ENCODE measurements at regions not wholly inside any gene's neighbourhood (a gene's known extent, or its start where the extent isn't known, plus 50 kb on each side); places are given as distances from the start of the nearest gene placed in this dataset.

DNA sequence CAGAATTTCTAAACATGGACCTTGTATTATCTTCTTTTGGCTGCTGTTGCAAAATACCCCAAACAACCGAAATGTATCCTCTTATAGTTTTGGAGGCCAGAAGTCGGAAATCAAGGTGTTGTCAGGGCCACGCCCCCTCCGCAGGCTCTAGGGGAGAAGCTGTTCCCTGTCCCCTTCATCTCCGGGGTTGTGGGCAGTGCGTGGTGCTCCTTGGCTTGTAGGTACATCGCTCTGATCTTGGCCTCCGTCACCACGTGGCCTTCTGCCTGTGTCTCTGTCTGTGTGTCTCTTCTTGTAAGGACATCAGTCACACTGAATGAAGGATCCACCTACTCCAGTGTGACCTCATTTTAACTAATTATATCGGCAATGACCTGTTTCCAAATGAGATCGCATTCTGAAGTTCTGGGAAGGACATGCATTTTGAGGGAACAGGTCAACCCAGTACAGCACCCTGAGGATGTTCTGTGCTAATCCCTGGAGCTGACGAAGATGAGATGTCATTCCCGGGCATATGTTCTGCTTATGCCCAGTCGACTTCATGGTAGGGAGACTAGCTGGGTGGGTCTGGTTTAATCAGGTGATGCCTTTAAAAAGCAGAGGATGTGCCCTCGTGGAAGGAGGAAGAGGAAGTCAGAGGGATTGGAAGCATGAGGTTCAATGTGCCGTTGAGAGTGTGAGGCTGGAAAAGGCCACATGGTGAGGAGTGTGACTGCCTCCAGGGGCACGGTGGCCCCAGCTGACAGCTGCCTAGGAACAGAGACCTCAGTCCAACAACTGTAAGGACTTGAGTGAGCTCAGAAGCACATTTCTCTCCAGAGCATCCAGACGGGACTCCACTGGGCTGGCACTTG is 531.1 kb downstream of the TBC1D22A start:
- no peaks in the 10 kb centered on the region for H3K4me1 ChIP-seq (ENCODE audit: control insufficient read depth in 1 of 2, insufficient read depth in 2 of 2, low read length in 2 of 2)
- no peaks in the 10 kb centered on the region for H3K36me3 ChIP-seq (ENCODE audit: control insufficient read depth in 1 of 2, insufficient read depth in 2 of 2, low read length in 2 of 2)
- H3K27me3 ChIP-seq (ENCODE audit: control insufficient read depth in 1 of 2, insufficient read depth in 2 of 2, low read length in 2 of 2), result no peaks in the 10 kb centered on the region
- H3K9ac ChIP-seq (ENCODE audit: low read depth in 1 of 2, low read length in 2 of 2), result no peak overlapping the region
- no peak overlapping the region for H3K27ac ChIP-seq (ENCODE audit: low read depth, low read length)
- H3K9me3 ChIP-seq (ENCODE audit: control insufficient read depth in 1 of 2, low read length in 2 of 2), result no peaks in the 10 kb centered on the region
- no peak overlapping the region for H3K4me3 ChIP-seq (ENCODE audit: low read depth in 1 of 2, low read length in 2 of 2)

DNA sequence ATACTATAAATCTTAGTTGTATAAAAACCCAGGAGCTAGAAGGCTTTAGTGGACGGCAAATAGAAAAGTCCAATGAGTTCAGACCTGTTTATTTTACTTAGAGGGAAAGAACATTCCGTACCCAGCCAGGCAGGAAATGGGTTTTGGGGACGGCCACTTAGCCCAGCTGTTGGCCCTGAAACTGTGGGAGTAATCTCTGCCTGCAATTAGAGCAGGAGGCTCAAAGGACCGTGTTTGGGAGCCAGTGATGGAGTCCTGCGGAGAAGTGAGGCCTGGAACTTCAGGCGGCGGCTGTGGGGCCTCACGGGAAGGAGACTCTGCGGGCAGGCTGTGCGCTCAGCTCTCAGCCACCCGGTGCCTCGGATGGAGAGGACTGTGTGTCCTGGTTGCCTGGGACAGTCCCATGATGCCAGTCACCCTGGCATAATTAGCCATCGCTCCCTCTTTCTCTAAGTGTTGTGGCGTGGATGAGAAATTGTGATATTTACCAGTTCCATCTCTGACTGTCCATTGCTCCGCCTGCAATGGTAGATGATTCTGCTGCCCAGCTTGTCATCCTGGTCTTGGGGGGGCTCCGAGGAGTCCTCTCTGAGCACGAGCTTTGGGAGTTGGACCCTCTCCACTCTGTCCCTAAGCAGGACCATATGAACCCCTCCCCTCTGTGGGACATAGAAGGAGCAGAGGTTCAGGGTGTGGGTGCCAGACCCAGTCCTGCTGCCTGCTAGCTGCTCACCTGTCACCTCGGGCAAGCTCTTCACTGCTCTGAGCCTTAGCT is 530.3 kb downstream of the TBC1D22A start:
- H3K9ac ChIP-seq (ENCODE audit: low read depth in 1 of 2, low read length in 2 of 2), result no peak overlapping the region
- H3K9me3 ChIP-seq (ENCODE audit: control insufficient read depth in 1 of 2, low read length in 2 of 2), result no peaks in the 10 kb centered on the region
- H3K27ac ChIP-seq (ENCODE audit: low read depth, low read length), result no peak overlapping the region
- no peaks in the 10 kb centered on the region for H3K36me3 ChIP-seq (ENCODE audit: control insufficient read depth in 1 of 2, insufficient read depth in 2 of 2, low read length in 2 of 2)
- H3K27me3 ChIP-seq (ENCODE audit: control insufficient read depth in 1 of 2, insufficient read depth in 2 of 2, low read length in 2 of 2), result no peaks in the 10 kb centered on the region
- H3K4me1 ChIP-seq (ENCODE audit: control insufficient read depth in 1 of 2, insufficient read depth in 2 of 2, low read length in 2 of 2), result no peaks in the 10 kb centered on the region
- H3K4me3 ChIP-seq (ENCODE audit: low read depth in 1 of 2, low read length in 2 of 2), result no peak overlapping the region

DNA sequence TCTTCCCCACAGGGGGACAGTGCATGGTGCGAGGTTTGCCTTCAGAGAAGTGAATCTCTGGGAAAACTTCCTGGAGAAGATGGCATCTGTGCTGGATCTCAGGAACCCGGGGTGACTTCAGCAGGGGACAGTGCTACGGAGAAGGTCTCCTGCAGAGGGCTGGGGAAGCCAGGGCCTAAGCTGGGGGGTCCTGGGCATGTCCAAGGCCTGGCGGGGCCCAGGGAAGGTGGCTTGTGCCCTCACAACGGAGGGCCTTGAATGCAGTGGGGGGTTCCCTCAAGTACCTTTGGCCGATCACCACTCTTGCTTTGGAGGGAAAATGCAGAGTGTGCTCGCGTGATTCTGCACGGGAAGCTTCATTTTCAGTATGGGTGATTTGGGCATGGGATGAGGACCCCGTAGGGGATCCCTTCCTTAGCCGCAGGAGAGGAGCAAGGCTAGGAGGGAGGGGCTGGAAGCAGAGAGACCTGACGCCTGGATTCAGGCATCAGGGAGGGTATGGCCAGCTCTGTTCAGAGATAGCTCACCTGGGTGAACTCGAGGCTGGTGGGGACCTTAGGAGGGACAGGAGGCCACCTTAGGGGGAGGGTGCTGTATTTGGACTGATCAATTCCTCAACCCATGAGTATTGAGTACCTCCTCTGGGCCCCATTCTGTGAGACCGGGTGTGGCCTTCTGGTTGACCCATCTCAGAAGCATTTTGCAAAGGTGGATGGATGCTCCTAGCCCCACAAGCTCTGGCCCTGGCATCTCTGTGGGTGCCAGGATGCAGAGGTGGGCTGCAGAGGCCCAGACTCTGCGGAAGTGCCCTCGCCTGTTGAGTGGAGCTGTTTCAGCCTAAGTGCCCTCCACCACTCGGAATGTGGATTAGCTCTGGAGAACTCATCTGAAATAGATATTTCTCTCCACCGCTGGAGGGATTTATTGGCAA is 529.4 kb downstream of the TBC1D22A start:
- Histone ChIP-seq H3K9me3 (ENCODE audit: control insufficient read depth in 1 of 2, low read length in 2 of 2) (no peaks in the 10 kb centered on the region), H3K27ac (ENCODE audit: low read depth, low read length) (no peak overlapping the region)

DNA sequence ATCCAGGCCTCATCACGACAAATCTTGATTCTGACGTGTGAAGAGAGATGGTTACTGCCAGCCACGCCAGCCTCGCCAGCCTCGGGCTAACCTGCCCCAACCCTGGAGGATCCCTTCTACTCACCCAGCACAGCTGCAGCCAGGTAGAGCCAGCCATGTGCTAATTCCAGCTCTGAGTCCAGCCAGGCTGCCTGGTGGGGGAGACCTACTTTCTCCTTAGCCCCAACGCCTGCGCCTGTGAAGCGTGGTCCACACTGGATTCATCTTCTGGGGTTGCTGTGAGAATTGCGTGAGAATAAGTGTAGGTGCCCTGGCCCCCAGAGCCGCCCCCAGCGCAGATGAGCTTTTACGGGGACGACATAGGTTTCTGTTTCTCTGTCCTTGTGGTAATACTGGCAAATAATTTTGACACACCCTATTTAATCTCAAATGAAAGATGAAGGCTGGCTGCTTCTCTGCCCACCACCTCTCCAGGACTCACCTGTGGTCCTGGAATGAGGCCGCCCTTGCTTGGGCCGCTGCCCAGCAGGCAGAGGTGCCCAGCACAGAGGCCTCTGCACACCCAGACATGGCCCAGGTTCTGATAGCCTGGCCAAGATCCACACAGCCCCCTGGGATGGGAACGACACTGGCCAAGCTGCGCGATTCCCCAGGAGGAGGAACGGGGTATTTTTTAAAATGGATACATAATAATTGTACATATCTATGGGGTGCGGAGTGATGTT is 528.4 kb downstream of the TBC1D22A start:
- Histone ChIP-seq H3K36me3 (ENCODE audit: control insufficient read depth in 1 of 2, insufficient read depth in 2 of 2, low read length in 2 of 2) (no peaks in the 10 kb centered on the region), H3K9ac (ENCODE audit: low read depth in 1 of 2, low read length in 2 of 2) (no peak overlapping the region), H3K27ac (ENCODE audit: low read depth, low read length) (no peak overlapping the region), H3K27me3 (ENCODE audit: control insufficient read depth in 1 of 2, insufficient read depth in 2 of 2, low read length in 2 of 2) (no peaks in the 10 kb centered on the region), H3K9me3 (ENCODE audit: control insufficient read depth in 1 of 2, low read length in 2 of 2) (no peaks in the 10 kb centered on the region), H3K4me3 (ENCODE audit: low read depth in 1 of 2, low read length in 2 of 2) (no peak overlapping the region), H3K4me1 (ENCODE audit: control insufficient read depth in 1 of 2, insufficient read depth in 2 of 2, low read length in 2 of 2) (no peaks in the 10 kb centered on the region)

More for the DNA sequence above, 529.4 kb downstream of the TBC1D22A start:
- Histone ChIP-seq H3K4me3 (ENCODE audit: low read depth in 1 of 2, low read length in 2 of 2) (no peak overlapping the region), H3K27me3 (ENCODE audit: control insufficient read depth in 1 of 2, insufficient read depth in 2 of 2, low read length in 2 of 2) (no peaks in the 10 kb centered on the region), H3K36me3 (ENCODE audit: control insufficient read depth in 1 of 2, insufficient read depth in 2 of 2, low read length in 2 of 2) (no peaks in the 10 kb centered on the region), H3K9ac (ENCODE audit: low read depth in 1 of 2, low read length in 2 of 2) (no peak overlapping the region), H3K4me1 (ENCODE audit: control insufficient read depth in 1 of 2, insufficient read depth in 2 of 2, low read length in 2 of 2) (no peaks in the 10 kb centered on the region)

DNA sequence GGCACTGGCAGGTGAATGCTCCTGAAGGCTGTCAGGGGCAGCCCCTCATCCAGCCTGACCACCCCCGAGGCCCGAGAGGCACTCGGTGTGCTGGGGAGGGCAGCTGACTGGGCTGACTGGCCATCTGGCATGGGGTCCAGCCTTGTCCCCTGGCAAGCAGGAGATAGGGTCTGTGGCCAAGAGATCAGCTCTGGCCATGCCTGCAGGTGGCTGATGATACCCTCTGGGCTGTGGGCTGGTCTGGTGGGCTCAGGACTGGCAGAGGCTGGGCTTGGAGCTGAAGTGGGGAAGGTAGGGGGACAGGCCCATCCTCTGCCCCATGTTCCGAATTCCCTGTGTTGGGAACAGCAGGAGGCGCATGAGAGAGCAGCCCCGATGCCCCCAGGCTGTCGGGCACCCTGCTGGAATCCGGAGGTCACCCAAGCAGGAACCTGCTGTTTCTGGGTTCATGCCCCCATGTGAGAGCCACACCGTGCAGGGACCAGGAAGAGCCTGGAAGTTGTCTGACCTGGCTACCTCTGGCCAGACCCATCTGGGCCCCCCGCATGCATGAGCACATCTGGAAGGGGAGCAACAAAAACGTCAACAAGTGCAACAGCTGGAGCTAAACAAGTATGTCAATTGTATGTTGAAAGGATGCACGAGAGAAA is 527.0 kb downstream of the TBC1D22A start:
- H3K27ac ChIP-seq (ENCODE audit: low read depth, low read length), result no peak overlapping the region
- H3K9ac ChIP-seq (ENCODE audit: low read depth in 1 of 2, low read length in 2 of 2), result no peak overlapping the region
- H3K4me3 ChIP-seq (ENCODE audit: low read depth in 1 of 2, low read length in 2 of 2), result no peak overlapping the region
- H3K9me3 ChIP-seq (ENCODE audit: control insufficient read depth in 1 of 2, low read length in 2 of 2), result no peaks in the 10 kb centered on the region
- no peaks in the 10 kb centered on the region for H3K4me1 ChIP-seq (ENCODE audit: control insufficient read depth in 1 of 2, insufficient read depth in 2 of 2, low read length in 2 of 2)
- H3K36me3 ChIP-seq (ENCODE audit: control insufficient read depth in 1 of 2, insufficient read depth in 2 of 2, low read length in 2 of 2), result no peaks in the 10 kb centered on the region
- no peaks in the 10 kb centered on the region for H3K27me3 ChIP-seq (ENCODE audit: control insufficient read depth in 1 of 2, insufficient read depth in 2 of 2, low read length in 2 of 2)

DNA sequence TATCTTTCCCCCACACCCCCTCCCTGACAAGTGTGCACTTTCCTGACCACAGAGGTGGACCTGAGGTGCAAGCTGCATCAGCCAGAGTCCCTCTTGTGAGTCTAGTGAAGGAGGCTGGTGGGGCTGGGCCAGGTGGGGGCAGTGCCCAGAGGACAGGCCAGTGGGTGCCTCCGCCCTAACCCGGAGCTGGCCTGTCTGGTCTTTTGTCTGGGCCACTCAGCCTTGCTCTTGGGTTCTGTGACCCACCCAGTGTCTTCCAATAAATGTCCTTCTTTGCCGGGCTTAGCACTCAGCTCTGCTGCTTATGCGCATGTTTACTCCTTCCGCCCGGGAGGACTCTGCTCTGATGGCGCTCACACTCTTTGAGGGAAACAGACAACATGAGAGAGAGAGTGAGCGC is 526.2 kb downstream of the TBC1D22A start:
- Histone ChIP-seq H3K4me1 (ENCODE audit: control insufficient read depth in 1 of 2, insufficient read depth in 2 of 2, low read length in 2 of 2) (no peaks in the 10 kb centered on the region), H3K27me3 (ENCODE audit: control insufficient read depth in 1 of 2, insufficient read depth in 2 of 2, low read length in 2 of 2) (no peaks in the 10 kb centered on the region), H3K4me3 (ENCODE audit: low read depth in 1 of 2, low read length in 2 of 2) (no peak overlapping the region), H3K36me3 (ENCODE audit: control insufficient read depth in 1 of 2, insufficient read depth in 2 of 2, low read length in 2 of 2) (no peaks in the 10 kb centered on the region), H3K27ac (ENCODE audit: low read depth, low read length) (no peak overlapping the region), H3K9me3 (ENCODE audit: control insufficient read depth in 1 of 2, low read length in 2 of 2) (no peaks in the 10 kb centered on the region), H3K9ac (ENCODE audit: low read depth in 1 of 2, low read length in 2 of 2) (no peak overlapping the region)

DNA sequence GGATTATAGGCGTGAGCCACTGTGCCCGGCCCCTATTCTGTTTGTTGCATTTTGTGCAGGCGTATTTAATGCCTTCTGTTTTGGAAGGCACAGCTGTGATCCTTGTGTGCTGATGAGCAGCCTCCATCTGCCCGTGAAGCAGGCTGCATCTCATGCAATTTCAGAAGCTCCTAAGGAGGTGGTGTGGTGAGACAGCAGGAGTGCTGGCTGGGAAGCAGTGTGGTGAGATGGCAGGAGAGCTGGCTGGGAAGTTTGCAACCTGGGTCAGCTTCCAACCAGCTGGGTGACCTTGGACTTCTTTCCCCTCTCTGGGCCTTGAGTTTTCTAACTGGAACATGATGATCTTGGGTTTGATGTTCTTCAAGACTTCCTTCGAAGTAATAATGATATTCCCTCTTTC is 525.1 kb downstream of the TBC1D22A start:
- Histone ChIP-seq H3K9ac (ENCODE audit: low read depth in 1 of 2, low read length in 2 of 2) (no peak overlapping the region), H3K4me1 (ENCODE audit: control insufficient read depth in 1 of 2, insufficient read depth in 2 of 2, low read length in 2 of 2) (no peaks in the 10 kb centered on the region), H3K9me3 (ENCODE audit: control insufficient read depth in 1 of 2, low read length in 2 of 2) (no peaks in the 10 kb centered on the region), H3K27ac (ENCODE audit: low read depth, low read length) (no peak overlapping the region), H3K36me3 (ENCODE audit: control insufficient read depth in 1 of 2, insufficient read depth in 2 of 2, low read length in 2 of 2) (no peaks in the 10 kb centered on the region), H3K27me3 (ENCODE audit: control insufficient read depth in 1 of 2, insufficient read depth in 2 of 2, low read length in 2 of 2) (no peaks in the 10 kb centered on the region), H3K4me3 (ENCODE audit: low read depth in 1 of 2, low read length in 2 of 2) (no peak overlapping the region)

DNA sequence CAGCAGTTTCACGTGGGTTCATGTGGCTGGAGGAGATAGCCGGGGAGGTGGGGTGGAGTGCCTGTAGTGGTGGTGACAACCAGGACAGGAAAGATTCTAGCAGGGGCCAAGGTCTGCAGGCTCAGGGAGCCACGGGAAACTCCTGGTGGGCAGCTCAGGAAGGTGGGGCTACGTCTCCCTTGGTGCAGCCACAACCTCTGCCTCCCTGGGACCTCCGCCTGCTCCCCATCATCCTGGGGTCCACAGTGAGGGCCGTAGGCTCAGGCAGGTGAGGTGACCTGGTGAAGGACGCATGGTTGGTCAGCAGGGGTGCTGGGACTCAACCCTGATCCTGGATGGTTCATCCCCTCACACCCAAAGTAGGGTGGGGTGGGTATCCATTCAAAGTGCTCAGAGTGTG is 524.1 kb downstream of the TBC1D22A start:
- no peak overlapping the region for H3K4me3 ChIP-seq (ENCODE audit: low read depth in 1 of 2, low read length in 2 of 2)
- no peak overlapping the region for H3K9ac ChIP-seq (ENCODE audit: low read depth in 1 of 2, low read length in 2 of 2)
- no peaks in the 10 kb centered on the region for H3K9me3 ChIP-seq (ENCODE audit: control insufficient read depth in 1 of 2, low read length in 2 of 2)
- H3K27me3 ChIP-seq (ENCODE audit: control insufficient read depth in 1 of 2, insufficient read depth in 2 of 2, low read length in 2 of 2), result no peaks in the 10 kb centered on the region
- H3K27ac ChIP-seq (ENCODE audit: low read depth, low read length), result no peak overlapping the region
- no peaks in the 10 kb centered on the region for H3K36me3 ChIP-seq (ENCODE audit: control insufficient read depth in 1 of 2, insufficient read depth in 2 of 2, low read length in 2 of 2)
- H3K4me1 ChIP-seq (ENCODE audit: control insufficient read depth in 1 of 2, insufficient read depth in 2 of 2, low read length in 2 of 2), result no peaks in the 10 kb centered on the region

DNA sequence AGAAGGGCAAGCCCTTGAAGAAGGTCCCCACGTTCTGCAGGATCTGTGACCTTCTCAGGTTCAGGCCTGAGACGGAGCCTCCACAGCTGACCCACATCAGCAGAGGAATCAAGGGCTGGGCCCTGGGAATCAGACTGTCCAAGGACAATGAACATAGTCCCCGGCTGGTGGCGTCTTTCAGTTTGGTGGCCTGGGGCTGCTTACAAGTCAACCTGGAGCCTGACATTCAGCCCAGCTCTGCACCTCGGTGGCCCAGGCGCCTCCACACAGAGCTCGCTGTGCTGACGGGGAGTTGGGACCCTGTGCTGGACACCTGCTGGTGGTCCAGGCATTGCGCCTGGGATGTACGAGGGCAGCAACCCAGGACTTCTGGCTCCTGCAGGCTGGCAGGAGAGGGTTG is 523.5 kb downstream of the TBC1D22A start:
- no peaks in the 10 kb centered on the region for H3K9me3 ChIP-seq (ENCODE audit: control insufficient read depth in 1 of 2, low read length in 2 of 2)
- H3K4me3 ChIP-seq (ENCODE audit: low read depth in 1 of 2, low read length in 2 of 2), result no peak overlapping the region
- H3K27ac ChIP-seq (ENCODE audit: low read depth, low read length), result no peak overlapping the region
- H3K27me3 ChIP-seq (ENCODE audit: control insufficient read depth in 1 of 2, insufficient read depth in 2 of 2, low read length in 2 of 2), result no peaks in the 10 kb centered on the region
- H3K9ac ChIP-seq (ENCODE audit: low read depth in 1 of 2, low read length in 2 of 2), result no peak overlapping the region
- H3K36me3 ChIP-seq (ENCODE audit: control insufficient read depth in 1 of 2, insufficient read depth in 2 of 2, low read length in 2 of 2), result no peaks in the 10 kb centered on the region
- H3K4me1 ChIP-seq (ENCODE audit: control insufficient read depth in 1 of 2, insufficient read depth in 2 of 2, low read length in 2 of 2), result no peaks in the 10 kb centered on the region

Measured in duodenal mucosa (tissue), 2 donors.